Mesenchymal stem cell (in vitro differentiated cells and primary cell): ENCODE measurements at regions not wholly inside any gene's neighbourhood (a gene's known extent, or its start where the extent isn't known, plus 50 kb on each side); places are given as distances from the start of the nearest gene placed in this dataset.

Experiments
- DNase-seq: peaks from one replicate; pipeline ENCODE4 v3.0.0-alpha.2; 2013
- H2AFZ ChIP-seq: one replicate; pipeline ENCODE4 v1.6.1; 2013; ENCODE audit warnings: low read depth, mild to moderate bottlenecking, control low read depth, inconsistent platforms, low read length, moderate library complexity
- H2AK5ac ChIP-seq: 2 replicates; pipeline ENCODE4 v1.6.1; 2013; ENCODE audit warnings: low read length, moderate library complexity, mild to moderate bottlenecking, inconsistent platforms; ENCODE audit not compliant: severe bottlenecking
- H2BK120ac ChIP-seq: one replicate; pipeline ENCODE4 v1.6.1; 2013; ENCODE audit warnings: low read depth, mild to moderate bottlenecking, inconsistent platforms, low read length, moderate library complexity
- H2BK12ac ChIP-seq, 2 experiments: one replicate each; pipeline ENCODE4 v1.6.1; 2013; ENCODE audit warnings: inconsistent platforms in 2 of 2, low read length in 2 of 2, mild to moderate bottlenecking in 2 of 2, moderate library complexity in 2 of 2, control low read depth in 1 of 2
- H2BK15ac ChIP-seq: one replicate; pipeline ENCODE4 v1.6.1; 2013; ENCODE audit warnings: mild to moderate bottlenecking, low read depth, inconsistent platforms; ENCODE audit not compliant: poor library complexity, severe bottlenecking
- H2BK5ac ChIP-seq: 2 replicates; pipeline ENCODE4 v1.6.1; 2013; ENCODE audit warnings: low read depth, mild to moderate bottlenecking, low read length, control low read depth, inconsistent platforms; ENCODE audit not compliant: poor library complexity, severe bottlenecking
- H3K14ac ChIP-seq, 2 experiments: one replicate each; pipeline ENCODE4 v1.6.1; 2013; ENCODE audit warnings: inconsistent platforms in 2 of 2, low read length in 2 of 2, control low read depth in 1 of 2, mild to moderate bottlenecking in 1 of 2, moderate library complexity in 1 of 2
- H3K18ac ChIP-seq, 2 experiments: one replicate each; pipeline ENCODE4 v1.6.1; 2013; ENCODE audit warnings: inconsistent platforms in 2 of 2, low read length in 2 of 2, control low read depth in 1 of 2, low read depth in 1 of 2, mild to moderate bottlenecking in 1 of 2
- H3K23ac ChIP-seq, 2 experiments: one replicate each; pipeline ENCODE4 v1.6.1; 2013; ENCODE audit warnings: inconsistent platforms in 2 of 2, low read length in 2 of 2, mild to moderate bottlenecking in 2 of 2, moderate library complexity in 2 of 2, control low read depth in 1 of 2
- H3K27ac ChIP-seq: 2 replicates; pipeline ENCODE4 v1.5.1; 2013; ENCODE audit warnings: mild to moderate bottlenecking, moderate library complexity, low read length, control low read depth, inconsistent platforms; ENCODE audit not compliant: poor library complexity, severe bottlenecking
- H3K27me3 ChIP-seq, 2 experiments: 2 replicates each; pipeline versions ENCODE4 v1.6.1 to v1.7.0; 2013; ENCODE audit warnings: low read length in 2 of 2, mild to moderate bottlenecking in 2 of 2, moderate library complexity in 2 of 2, control low read depth in 1 of 2, inconsistent platforms in 1 of 2; ENCODE audit not compliant: control insufficient read depth in 1 of 2, insufficient read depth in 1 of 2
- H3K36me3 ChIP-seq, 2 experiments: 2 replicates each; pipeline versions ENCODE4 v1.6.1 to v1.7.0; 2013; ENCODE audit warnings: low read length in 2 of 2, control low read depth in 1 of 2, inconsistent platforms in 1 of 2, low read depth in 1 of 2, mild to moderate bottlenecking in 1 of 2; ENCODE audit not compliant: insufficient read depth in 2 of 2, control insufficient read depth in 1 of 2
- H3K4ac ChIP-seq, 2 experiments: one replicate each; pipeline ENCODE4 v1.6.1; 2013; ENCODE audit warnings: inconsistent platforms in 2 of 2, low read length in 2 of 2, mild to moderate bottlenecking in 2 of 2, moderate library complexity in 2 of 2, control low read depth in 1 of 2, low read depth in 1 of 2
- H3K4me1 ChIP-seq: 2 replicates; pipeline ENCODE4 v1.6.1; 2013; ENCODE audit warnings: low read depth, low read length, control low read depth; ENCODE audit not compliant: control insufficient read depth, insufficient read depth
- H3K4me2 ChIP-seq: 2 replicates; pipeline ENCODE4 v1.6.1; 2013; ENCODE audit warnings: low read length, mild to moderate bottlenecking, inconsistent platforms; ENCODE audit not compliant: poor library complexity, severe bottlenecking
- H3K4me3 ChIP-seq, 2 experiments: 2 replicates each; pipeline versions ENCODE4 v1.5.1 to v1.7.0; 2013; ENCODE audit warnings: low read length in 2 of 2, mild to moderate bottlenecking in 2 of 2, control low read depth in 1 of 2, low read depth in 1 of 2; ENCODE audit not compliant: insufficient read depth in 1 of 2
- H3K79me1 ChIP-seq: replicated peaks from 2 replicates; pipeline ENCODE4 v1.6.1; 2013; ENCODE audit warnings: mild to moderate bottlenecking, control low read depth, low read length, inconsistent platforms; ENCODE audit not compliant: poor library complexity, severe bottlenecking
- H3K9ac ChIP-seq: 2 replicates; pipeline ENCODE4 v1.7.0; 2013; ENCODE audit warnings: mild to moderate bottlenecking, low read length, moderate library complexity
- H3K9me3 ChIP-seq: 2 replicates; pipeline ENCODE4 v1.7.0; 2013; ENCODE audit warnings: mild to moderate bottlenecking, low read length; ENCODE audit not compliant: control insufficient read depth
- H4K8ac ChIP-seq: one replicate; pipeline ENCODE4 v1.6.1; 2013; ENCODE audit warnings: inconsistent platforms, mild to moderate bottlenecking, low read length, moderate library complexity
- H4K91ac ChIP-seq: one replicate; pipeline ENCODE4 v1.6.1; 2013; ENCODE audit warnings: mild to moderate bottlenecking, low read length, inconsistent platforms
- WGBS: methylation state at CpG from one replicate; pipeline ENCODE4 v1.1.7; 2013; ENCODE audit warnings: mixed read lengths; 5-methylcytosine and 5-hydroxymethylcytosine counted together

- Histone ChIP-seq H2BK12ac (peak overlapping the region in 1 of 2 experiments; percentile 85), H3K4me2 (no peak overlapping the region), H3K27ac (no peak overlapping the region), H3K36me3 (no peaks in the 10 kb centered on the region), H2BK120ac (no peak overlapping the region), H3K79me1 (no peaks in the 10 kb centered on the region), H2BK15ac (peak overlapping the region; percentile 80), H3K4me1 (peaks cover 6% of the 10 kb centered on the region), H2AFZ (no peak overlapping the region), H3K9ac (no peak overlapping the region), H3K9me3 (no peaks in the 10 kb centered on the region), H3K4ac (peak overlapping the region in 1 of 2 experiments; percentile 13), H3K27me3 (no peaks in the 10 kb centered on the region), H4K91ac (peak overlapping the region; percentile 54), H2AK5ac (no peak overlapping the region), H3K4me3 (no peak overlapping the region), H3K18ac (peak overlapping the region in 1 of 2 experiments; percentile 77), H3K14ac (no peak overlapping the region), H4K8ac (no peak overlapping the region), H2BK5ac (no peak overlapping the region), H3K23ac (no peak overlapping the region)
- WGBS, result 95% methylated on average over 3 of the region's 3 CpGs
- no peak for DNase-seq
Measured at GRCh38 chr10:29780639-29781038, 145.9 kb upstream of the SVIL start.

- Histone ChIP-seq H3K9ac (no peak overlapping the region), H2BK15ac (no peak overlapping the region), H2AFZ (no peak overlapping the region), H3K4ac (no peak overlapping the region), H4K91ac (no peak overlapping the region), H3K23ac (no peak overlapping the region), H3K27me3 (no peaks in the 10 kb centered on the region), H3K9me3 (no peaks in the 10 kb centered on the region), H3K4me3 (no peak overlapping the region), H3K18ac (no peak overlapping the region), H2BK5ac (no peak overlapping the region), H3K14ac (no peak overlapping the region), H2BK120ac (no peak overlapping the region), H4K8ac (no peak overlapping the region), H3K79me1 (no peaks in the 10 kb centered on the region), H2BK12ac (no peak overlapping the region), H3K4me1 (peaks cover 6% of the 10 kb centered on the region), H3K36me3 (no peaks in the 10 kb centered on the region), H3K4me2 (no peak overlapping the region), H2AK5ac (no peak overlapping the region), H3K27ac (no peak overlapping the region)
- DNase-seq, result no peak
- no CpG with 5 or more reads among the region's 1 CpG for WGBS
Measured at GRCh38 chr10:29780096-29780495, 145.3 kb upstream of the SVIL start.

- H3K18ac ChIP-seq, result no peak overlapping the region
- H2AFZ ChIP-seq, result no peak overlapping the region
- no peak overlapping the region for H3K23ac ChIP-seq
- no peak overlapping the region for H3K4ac ChIP-seq
- H2BK5ac ChIP-seq, result no peak overlapping the region
- no peaks in the 10 kb centered on the region for H3K79me1 ChIP-seq
- H3K4me2 ChIP-seq, result no peak overlapping the region
- no peak for DNase-seq
- H4K8ac ChIP-seq, result no peak overlapping the region
- no peak overlapping the region for H3K27ac ChIP-seq
- H2BK15ac ChIP-seq, result no peak overlapping the region
- peaks cover 8% of the 10 kb centered on the region for H3K4me1 ChIP-seq
- H3K4me3 ChIP-seq, result no peak overlapping the region
- no peaks in the 10 kb centered on the region for H3K27me3 ChIP-seq
- H4K91ac ChIP-seq, result no peak overlapping the region
- no peaks in the 10 kb centered on the region for H3K36me3 ChIP-seq
- no peak overlapping the region for H2BK120ac ChIP-seq
- H3K9me3 ChIP-seq, result no peaks in the 10 kb centered on the region
- H3K9ac ChIP-seq, result no peak overlapping the region
- 100% methylated on average over 2 of the region's 2 CpGs for WGBS
- no peak overlapping the region for H3K14ac ChIP-seq
- H2AK5ac ChIP-seq, result no peak overlapping the region
- H2BK12ac ChIP-seq, result no peak overlapping the region
Measured at GRCh38 chr10:29776246-29776645, 141.5 kb upstream of the SVIL start.

GRCh38 chr10:29774475-29774874 lies 139.7 kb upstream of the SVIL start:
- Histone ChIP-seq H2BK15ac (no peak overlapping the region), H3K4me2 (no peak overlapping the region), H3K36me3 (no peaks in the 10 kb centered on the region), H3K27ac (no peak overlapping the region), H3K9me3 (no peaks in the 10 kb centered on the region), H3K9ac (no peak overlapping the region), H3K4me1 (peaks cover 8% of the 10 kb centered on the region), H2AFZ (no peak overlapping the region), H3K23ac (no peak overlapping the region), H4K91ac (no peak overlapping the region), H3K4ac (no peak overlapping the region), H3K4me3 (no peak overlapping the region), H3K14ac (no peak overlapping the region), H2BK5ac (no peak overlapping the region), H3K79me1 (no peaks in the 10 kb centered on the region), H2BK120ac (no peak overlapping the region), H3K18ac (no peak overlapping the region), H3K27me3 (no peaks in the 10 kb centered on the region), H4K8ac (no peak overlapping the region), H2BK12ac (peak overlapping the region in 1 of 2 experiments; percentile 68), H2AK5ac (peak overlapping the region; percentile 78)
- no peak for DNase-seq
- WGBS, result 100% methylated on average over 2 of the region's 2 CpGs
